ENCODE measurements at regions not wholly inside any gene's neighbourhood (a gene's known extent, or its start where the extent isn't known, plus 50 kb on each side); places are given as distances from the start of the nearest gene placed in this dataset.

DNA sequence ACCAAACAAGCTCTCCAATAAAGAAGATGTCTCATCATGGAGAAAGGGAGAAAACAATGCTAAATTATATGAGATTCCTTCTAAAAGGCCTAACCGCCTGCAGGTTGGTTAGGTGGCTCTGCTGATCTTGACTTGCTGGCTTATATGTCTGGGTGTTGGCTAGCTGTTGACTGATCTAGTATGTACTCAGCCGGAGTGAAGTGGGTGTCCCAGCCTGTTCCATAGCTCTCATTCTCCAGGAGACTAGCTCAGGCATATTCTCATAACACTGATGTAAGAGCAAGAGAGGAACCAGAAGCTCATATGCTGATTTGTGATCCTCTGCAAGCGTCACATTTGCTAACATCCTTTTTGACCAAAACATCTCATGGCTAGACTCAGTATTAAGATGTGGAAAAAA is 473.0 kb downstream of the BMP2 start:
- intact Hi-C loops (cut with DNase I): no loop called here
- H3K9me3 ChIP-seq: no peaks in the 10 kb centered on the region
- H3K27ac ChIP-seq: no peak overlapping the region
- H3K4me1 ChIP-seq: no peaks in the 10 kb centered on the region
- no peaks in the 10 kb centered on the region for H3K27me3 ChIP-seq (ENCODE audit: low read depth)
- H3K4me3 ChIP-seq: no peak overlapping the region
- no peak for DNase-seq
- ATAC-seq: no peak
- no peaks in the 10 kb centered on the region for H3K36me3 ChIP-seq
- TF ChIP-seq, protein P1, sequence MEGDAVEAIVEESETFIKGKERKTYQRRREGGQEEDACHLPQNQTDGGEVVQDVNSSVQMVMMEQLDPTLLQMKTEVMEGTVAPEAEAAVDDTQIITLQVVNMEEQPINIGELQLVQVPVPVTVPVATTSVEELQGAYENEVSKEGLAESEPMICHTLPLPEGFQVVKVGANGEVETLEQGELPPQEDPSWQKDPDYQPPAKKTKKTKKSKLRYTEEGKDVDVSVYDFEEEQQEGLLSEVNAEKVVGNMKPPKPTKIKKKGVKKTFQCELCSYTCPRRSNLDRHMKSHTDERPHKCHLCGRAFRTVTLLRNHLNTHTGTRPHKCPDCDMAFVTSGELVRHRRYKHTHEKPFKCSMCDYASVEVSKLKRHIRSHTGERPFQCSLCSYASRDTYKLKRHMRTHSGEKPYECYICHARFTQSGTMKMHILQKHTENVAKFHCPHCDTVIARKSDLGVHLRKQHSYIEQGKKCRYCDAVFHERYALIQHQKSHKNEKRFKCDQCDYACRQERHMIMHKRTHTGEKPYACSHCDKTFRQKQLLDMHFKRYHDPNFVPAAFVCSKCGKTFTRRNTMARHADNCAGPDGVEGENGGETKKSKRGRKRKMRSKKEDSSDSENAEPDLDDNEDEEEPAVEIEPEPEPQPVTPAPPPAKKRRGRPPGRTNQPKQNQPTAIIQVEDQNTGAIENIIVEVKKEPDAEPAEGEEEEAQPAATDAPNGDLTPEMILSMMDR (IDR thresholded peaks at IDR 0.05): no peak

DNA sequence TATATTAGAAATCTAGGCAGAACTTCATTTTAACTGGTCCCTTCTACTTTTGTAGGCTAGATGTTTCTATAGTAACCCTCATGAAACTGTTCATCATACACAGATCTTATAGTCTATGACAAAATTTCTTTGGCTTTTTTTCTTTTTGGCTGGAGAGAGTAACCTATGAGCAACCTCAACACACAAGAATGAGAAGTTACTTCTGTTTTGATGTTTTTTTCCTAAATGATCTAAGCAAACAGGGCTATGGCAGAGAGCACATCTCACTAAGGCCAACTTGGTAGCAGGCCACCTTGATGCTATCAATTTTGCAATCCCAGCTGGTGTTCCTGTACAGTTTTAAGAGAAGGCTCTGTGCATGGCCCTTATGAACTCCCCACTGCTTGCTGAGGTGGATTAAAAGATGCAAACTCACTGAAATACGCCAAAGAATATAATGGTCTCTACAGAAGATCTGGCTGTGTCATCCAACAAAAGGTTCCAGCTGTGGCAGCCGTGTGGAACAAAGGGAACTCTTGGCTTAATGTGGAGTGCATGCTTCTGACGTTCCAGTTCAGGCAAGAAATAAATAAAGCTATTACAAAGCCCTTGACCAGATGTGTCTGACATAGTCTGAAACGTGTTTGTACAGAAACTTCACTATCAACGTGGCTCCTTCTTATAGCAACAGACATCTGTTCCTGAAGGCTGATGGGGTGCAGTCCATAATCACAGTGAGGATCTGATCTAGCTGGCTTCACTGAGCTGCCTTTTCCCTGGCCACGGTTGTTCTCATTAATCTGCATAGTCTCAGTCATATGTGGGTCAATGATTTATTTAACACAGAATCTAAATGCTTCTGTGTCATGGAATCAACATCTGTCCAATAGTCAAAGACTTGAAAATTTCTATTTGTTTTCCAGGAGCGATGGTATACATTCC is 481.1 kb downstream of the BMP2 start:
- Histone ChIP-seq H3K9me3 (no peaks in the 10 kb centered on the region), H3K27me3 (ENCODE audit: low read depth) (no peaks in the 10 kb centered on the region), H3K27ac (no peak overlapping the region), H3K36me3 (no peaks in the 10 kb centered on the region), H3K4me1 (no peaks in the 10 kb centered on the region), H3K4me3 (no peak overlapping the region)
- ATAC-seq (no peak), DNase-seq (no peak)
- TF ChIP-seq, protein P1 (IDR thresholded peaks at IDR 0.05): no peak
- intact Hi-C loops (cut with DNase I): no loop called here

DNA sequence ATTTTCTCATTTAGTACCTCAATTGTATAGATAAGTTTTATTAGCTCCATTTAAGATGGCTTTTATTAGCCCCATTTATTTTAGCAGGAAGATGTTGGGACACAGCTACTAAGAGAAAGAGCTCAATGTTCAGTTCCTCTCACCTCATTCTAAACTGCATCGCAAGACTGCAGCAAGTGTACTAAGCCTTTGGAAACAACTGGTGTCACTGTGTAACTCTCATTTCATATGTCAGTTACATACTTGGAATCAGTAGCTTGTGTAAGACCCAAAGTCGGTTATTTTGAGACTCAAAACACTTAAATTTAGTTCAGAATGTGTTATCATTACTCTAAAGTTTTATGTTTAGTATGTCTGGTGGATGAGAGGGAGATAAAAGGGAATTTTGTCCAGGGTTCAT is 482.9 kb downstream of the BMP2 start:
- TF ChIP-seq, protein P1 (IDR thresholded peaks at IDR 0.05): no peak
- intact Hi-C loops (cut with DNase I): no loop called here
- no peaks in the 10 kb centered on the region for H3K36me3 ChIP-seq
- H3K27me3 ChIP-seq (ENCODE audit: low read depth): no peaks in the 10 kb centered on the region
- ATAC-seq (no peak), DNase-seq (no peak)
- no peak overlapping the region for H3K27ac ChIP-seq
- no peaks in the 10 kb centered on the region for H3K4me1 ChIP-seq
- H3K9me3 ChIP-seq: no peaks in the 10 kb centered on the region
- H3K4me3 ChIP-seq: no peak overlapping the region

- ATAC-seq: no peak
- Histone ChIP-seq H3K4me3 (no peak overlapping the region), H3K27me3 (ENCODE audit: low read depth) (no peaks in the 10 kb centered on the region), H3K9me3 (no peaks in the 10 kb centered on the region), H3K36me3 (no peaks in the 10 kb centered on the region), H3K27ac (no peak overlapping the region), H3K4me1 (no peaks in the 10 kb centered on the region)
- DNase-seq: no peak
- TF ChIP-seq, protein P1 (IDR thresholded peaks at IDR 0.05): no peak
- intact Hi-C loops (cut with DNase I): no loop called here
These were observed 489.6 kb downstream of the BMP2 start for GRCh38 chr20:7257099-7257498.

DNA sequence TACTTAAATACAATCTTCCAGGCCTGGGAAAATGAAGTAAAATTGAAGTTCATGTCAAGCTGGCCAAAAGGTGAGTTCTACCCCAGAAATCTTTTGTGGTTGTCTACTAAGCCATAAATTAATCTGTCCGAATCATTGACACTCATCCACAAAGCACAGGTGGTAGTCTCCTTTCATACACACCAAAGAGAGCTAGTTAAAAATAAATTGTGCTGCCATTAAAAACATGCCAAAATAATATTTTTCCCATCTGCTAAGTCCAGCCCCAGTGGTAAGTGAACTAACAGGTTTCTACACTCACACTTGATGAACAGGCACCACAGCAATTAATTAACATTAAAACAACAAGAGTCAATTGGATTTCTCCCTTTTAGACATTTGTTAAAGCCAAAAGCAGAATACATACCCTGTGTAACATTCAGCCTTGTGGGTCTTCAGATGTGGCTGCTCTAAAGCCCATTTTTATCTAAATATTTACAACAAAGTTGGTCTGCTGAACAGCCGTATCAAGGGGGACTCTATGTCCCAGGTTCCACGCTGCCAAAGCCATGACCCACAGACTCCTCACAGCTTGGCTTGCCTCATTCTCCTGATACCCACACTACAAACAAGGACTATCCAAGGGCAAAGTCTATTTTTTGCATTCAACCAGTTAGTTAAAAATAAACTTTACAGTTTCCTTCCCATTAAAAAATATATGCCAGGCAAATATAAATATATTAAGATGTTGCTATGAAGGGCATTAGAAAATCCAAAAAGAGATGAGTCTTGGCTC is 490.4 kb downstream of the BMP2 start:
- intact Hi-C loops (cut with DNase I): no loop called here
- Histone ChIP-seq H3K4me3 (no peak overlapping the region), H3K27me3 (ENCODE audit: low read depth) (no peaks in the 10 kb centered on the region), H3K36me3 (no peaks in the 10 kb centered on the region), H3K9me3 (no peaks in the 10 kb centered on the region), H3K4me1 (no peaks in the 10 kb centered on the region), H3K27ac (no peak overlapping the region)
- TF ChIP-seq, protein P1 (IDR thresholded peaks at IDR 0.05): no peak
- ATAC-seq (no peak), DNase-seq (no peak)
